ENCODE measurements at regions not wholly inside any gene's neighbourhood (a gene's known extent, or its start where the extent isn't known, plus 50 kb on each side); places are given as distances from the start of the nearest gene placed in this dataset.

GRCh38 chr12:93176165-93176564 lies 201.6 kb upstream of the NUDT4 start:
- CTCF ChIA-PET: interaction anchor here (0.7 to 1.3 kb wide), 3 partner anchors 10 to 205 kb away, joined by 3 to 5 read pairs (median 3); no protein-coding TSS in a partner anchor

DNA sequence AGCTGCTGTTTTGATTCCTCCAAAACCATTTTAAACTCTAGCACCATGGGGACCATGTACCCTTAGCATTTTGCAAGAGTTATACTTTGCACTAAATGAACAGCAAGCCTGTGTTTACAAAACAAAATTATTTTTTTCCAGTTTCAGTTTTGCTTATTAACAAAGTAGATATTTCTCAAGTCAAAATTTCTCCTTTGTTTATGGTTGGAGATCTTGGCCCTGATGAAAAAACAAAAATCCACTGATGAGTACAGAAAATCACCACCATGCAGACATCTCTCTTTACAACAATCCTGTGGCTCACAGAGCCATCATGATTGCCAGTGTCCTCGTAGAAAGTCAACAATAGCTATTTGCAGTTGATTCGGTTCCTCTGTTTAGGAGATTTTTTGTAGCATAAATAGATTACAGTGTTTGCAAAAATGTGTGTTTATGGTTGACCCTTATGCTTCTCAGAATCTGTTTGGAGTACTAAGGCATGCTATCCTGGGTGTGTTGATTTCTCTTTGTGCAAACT lies 201.1 kb upstream of the NUDT4 start:
- TF ChIP-seq CTCF (IDR thresholded peaks at IDR 0.05; ENCODE audit: insufficient read depth, low read length, missing control alignments): no peak
- no peak for DNase-seq (ENCODE audit: low read depth, low spot score)
- no peak overlapping the region for H3K4me3 ChIP-seq (ENCODE audit: low read depth, low read length)
- CTCF ChIA-PET: interaction anchor here (0.7 to 1.3 kb wide), 3 partner anchors 9 to 205 kb away, joined by 3 to 5 read pairs (median 3); no protein-coding TSS in a partner anchor
- POLR2A ChIA-PET: interaction anchor here (0.5 to 0.9 kb wide), 2 partner anchors 15 to 148 kb away, joined by 3 read pairs; no protein-coding TSS in a partner anchor

More at GRCh38 chr12:93176165-93176564, 201.6 kb upstream of the NUDT4 start:
- POLR2A ChIA-PET: interaction anchor here (0.5 to 0.9 kb wide), 2 partner anchors 15 to 149 kb away, joined by 3 read pairs; no protein-coding TSS in a partner anchor
- no peak for TF ChIP-seq CTCF (IDR thresholded peaks at IDR 0.05; ENCODE audit: insufficient read depth, low read length, missing control alignments)
- DNase-seq (ENCODE audit: low read depth, low spot score): no peak
- no peak overlapping the region for H3K4me3 ChIP-seq (ENCODE audit: low read depth, low read length)

- no peak for DNase-seq (ENCODE audit: low read depth, low spot score)
- no peak for TF ChIP-seq CTCF (IDR thresholded peaks at IDR 0.05; ENCODE audit: insufficient read depth, low read length, missing control alignments)
- H3K4me3 ChIP-seq (ENCODE audit: low read depth, low read length): no peak overlapping the region
- ChIA-PET POLR2A (interaction anchor here (0.6 kb wide), 1 partner anchor 66 kb away, joined by 5 read pairs; no protein-coding TSS in a partner anchor), CTCF (interaction anchor here (1.3 kb wide), 1 partner anchor 204 kb away, joined by 3 read pairs; no protein-coding TSS in a partner anchor)
Observed at GRCh38 chr12:93177208-93178153, 200.2 kb upstream of the NUDT4 start.

DNA sequence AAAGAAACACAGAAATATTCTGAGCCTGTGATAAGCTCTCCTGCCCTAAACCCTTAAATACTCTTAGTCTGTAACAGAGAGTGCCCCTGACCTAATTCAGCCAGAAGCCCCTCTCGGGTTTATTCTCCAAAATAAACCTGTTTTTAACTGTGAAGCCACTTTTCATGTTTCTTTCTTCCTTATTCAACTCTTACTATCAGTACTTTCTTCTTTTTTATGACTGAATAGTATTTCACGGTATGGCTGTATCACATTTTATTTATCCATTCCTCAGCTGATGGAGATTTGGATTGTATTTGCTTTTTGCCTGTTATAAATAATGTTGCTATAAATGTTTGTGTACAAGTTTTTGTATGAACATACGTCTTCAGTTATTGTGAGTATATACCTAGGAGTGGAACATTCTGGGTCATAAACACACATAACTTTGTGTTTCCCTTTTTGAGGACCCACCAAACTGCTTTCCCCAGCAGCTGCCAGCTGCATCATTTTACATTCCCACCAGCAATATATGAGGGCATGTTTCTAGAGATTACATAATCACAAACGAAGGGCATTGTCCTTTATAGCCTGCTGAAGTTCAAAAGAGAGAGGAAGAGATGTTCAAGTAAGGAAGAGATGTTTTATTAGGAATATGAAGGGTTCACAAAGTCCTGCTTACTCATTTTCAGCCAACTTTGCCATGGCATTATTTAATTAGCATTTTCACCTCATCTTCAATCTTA lies 199.4 kb upstream of the NUDT4 start:
- ChIA-PET CTCF (no interaction called here), POLR2A (interaction anchor here (0.6 kb wide), 1 partner anchor 65 kb away, joined by 5 read pairs; no protein-coding TSS in a partner anchor)
- no peak for DNase-seq (ENCODE audit: low read depth, low spot score)
- H3K4me3 ChIP-seq (ENCODE audit: low read depth, low read length): no peak overlapping the region
- no peak for TF ChIP-seq CTCF (IDR thresholded peaks at IDR 0.05; ENCODE audit: insufficient read depth, low read length, missing control alignments)

GRCh38 chr12:93179792-93180191 lies 197.9 kb upstream of the NUDT4 start:
- no peak overlapping the region for H3K4me3 ChIP-seq (ENCODE audit: low read depth, low read length)
- DNase-seq (ENCODE audit: low read depth, low spot score): no peak
- no peak for TF ChIP-seq CTCF (IDR thresholded peaks at IDR 0.05; ENCODE audit: insufficient read depth, low read length, missing control alignments)
- POLR2A ChIA-PET: no interaction called here
- CTCF ChIA-PET: no interaction called here

Data from AG04449 (cell line).